Prostate gland (tissue), 1 donor: ENCODE measurements at regions not wholly inside any gene's neighbourhood (a gene's known extent, or its start where the extent isn't known, plus 50 kb on each side); places are given as distances from the start of the nearest gene placed in this dataset.

Experiments used
- POLR2A ChIP-seq: fragments of 450-650 bp; IDR thresholded peaks from one replicate; pipeline ENCODE4 v1.6.1; 2016; ENCODE audit warnings: antibody characterized with exemption, mild to moderate bottlenecking
- POLR2AphosphoS5 ChIP-seq: sonication (generic); formaldehyde crosslinking; IDR thresholded peaks from one replicate; pipeline ENCODE4 v1.6.1; 2017; ENCODE audit warnings: antibody characterized with exemption

GRCh38 chr10:4296161-4296560, 511.2 kb upstream of the KLF6 start:
- no peak for TF ChIP-seq POLR2AphosphoS5
- no peak for TF ChIP-seq POLR2A
